Body of pancreas (tissue), 4 donors: ENCODE measurements at regions not wholly inside any gene's neighbourhood (a gene's known extent, or its start where the extent isn't known, plus 50 kb on each side); places are given as distances from the start of the nearest gene placed in this dataset.

ENCODE experiments used
- CTCF ChIP-seq, 7 experiments: fragments of 450-650 bp in 4 of 7; fragments of 200-600 bp in 3 of 7; sonication (generic) in 3 of 7; IDR thresholded peaks; one replicate each; pipeline ENCODE4 v1.5.1; 2016 to 2019; ENCODE audit warnings: antibody characterized with exemption in 7 of 7
- POLR2A ChIP-seq, 3 donors: fragments of 450-650 bp; IDR thresholded peaks; one replicate each; pipeline ENCODE4 v1.6.1; 2016; ENCODE audit warnings: antibody characterized with exemption in 3 of 3, mild to moderate bottlenecking in 2 of 3

- TF ChIP-seq CTCF (IDR thresholded peaks at IDR 0.05), result no peak
- no peak for TF ChIP-seq POLR2A (IDR thresholded peaks at IDR 0.05)
Observed at GRCh38 chr16:64345142-64345541, 776.7 kb downstream of the CDH11 start.
